ENCODE measurements at regions not wholly inside any gene's neighbourhood (a gene's known extent, or its start where the extent isn't known, plus 50 kb on each side); places are given as distances from the start of the nearest gene placed in this dataset.
"Not testable (repeated sequence)": the region's sequence is repeated elsewhere in the genome, so short reads cannot be mapped to it uniquely, and the experiment has no call there.

- Histone ChIP-seq H3K27ac (no peak overlapping the region), H3K4me3 (no peak overlapping the region)
- DNase-seq (ENCODE audit: low spot score) = no peak
- TF ChIP-seq CTCF (IDR thresholded peaks at IDR 0.05) = no peak
Observed at GRCh38 chr5:17374973-17375742, 122.9 kb upstream of the TAF11L2 start.

- H3K27ac ChIP-seq; DNase-seq (ENCODE audit: low spot score); H3K4me3 ChIP-seq: not testable (repeated sequence)
Observed at GRCh38 chr5:17375886-17376285, 122.1 kb upstream of the TAF11L2 start.

- no peak overlapping the region for H3K27ac ChIP-seq
- DNase-seq (ENCODE audit: low spot score) = no peak
- H3K4me3 ChIP-seq = no peak overlapping the region
- no peak for TF ChIP-seq CTCF (IDR thresholded peaks at IDR 0.05)
Observed at GRCh38 chr5:17378346-17378997, 119.6 kb upstream of the TAF11L2 start.

GRCh38 chr5:17379100-17379951 lies 118.7 kb upstream of the TAF11L2 start:
- DNase-seq (ENCODE audit: low spot score) = no peak
- TF ChIP-seq CTCF (IDR thresholded peaks at IDR 0.05) = no peak
- Histone ChIP-seq H3K4me3 (no peak overlapping the region), H3K27ac (no peak overlapping the region)

GRCh38 chr5:17381932-17382331 lies 116.1 kb upstream of the TAF11L2 start:
- Histone ChIP-seq H3K4me3 (no peak overlapping the region), H3K27ac (no peak overlapping the region)
- no peak for TF ChIP-seq CTCF (IDR thresholded peaks at IDR 0.05)
- DNase-seq (ENCODE audit: low spot score) = no peak

GRCh38 chr5:17383526-17383925 lies 114.5 kb upstream of the TAF11L2 start:
- Histone ChIP-seq H3K4me3 (no peak overlapping the region), H3K27ac (no peak overlapping the region)
- no peak for TF ChIP-seq CTCF (IDR thresholded peaks at IDR 0.05)
- DNase-seq (ENCODE audit: low spot score) = no peak

- no peak for DNase-seq (ENCODE audit: low spot score)
- Histone ChIP-seq H3K27ac (no peak overlapping the region), H3K4me3 (no peak overlapping the region)
- no peak for TF ChIP-seq CTCF (IDR thresholded peaks at IDR 0.05)
Observed at GRCh38 chr5:17384181-17384580, 113.8 kb upstream of the TAF11L2 start.
